ENCODE measurements at regions not wholly inside any gene's neighbourhood (a gene's known extent, or its start where the extent isn't known, plus 50 kb on each side); places are given as distances from the start of the nearest gene placed in this dataset.

DNA sequence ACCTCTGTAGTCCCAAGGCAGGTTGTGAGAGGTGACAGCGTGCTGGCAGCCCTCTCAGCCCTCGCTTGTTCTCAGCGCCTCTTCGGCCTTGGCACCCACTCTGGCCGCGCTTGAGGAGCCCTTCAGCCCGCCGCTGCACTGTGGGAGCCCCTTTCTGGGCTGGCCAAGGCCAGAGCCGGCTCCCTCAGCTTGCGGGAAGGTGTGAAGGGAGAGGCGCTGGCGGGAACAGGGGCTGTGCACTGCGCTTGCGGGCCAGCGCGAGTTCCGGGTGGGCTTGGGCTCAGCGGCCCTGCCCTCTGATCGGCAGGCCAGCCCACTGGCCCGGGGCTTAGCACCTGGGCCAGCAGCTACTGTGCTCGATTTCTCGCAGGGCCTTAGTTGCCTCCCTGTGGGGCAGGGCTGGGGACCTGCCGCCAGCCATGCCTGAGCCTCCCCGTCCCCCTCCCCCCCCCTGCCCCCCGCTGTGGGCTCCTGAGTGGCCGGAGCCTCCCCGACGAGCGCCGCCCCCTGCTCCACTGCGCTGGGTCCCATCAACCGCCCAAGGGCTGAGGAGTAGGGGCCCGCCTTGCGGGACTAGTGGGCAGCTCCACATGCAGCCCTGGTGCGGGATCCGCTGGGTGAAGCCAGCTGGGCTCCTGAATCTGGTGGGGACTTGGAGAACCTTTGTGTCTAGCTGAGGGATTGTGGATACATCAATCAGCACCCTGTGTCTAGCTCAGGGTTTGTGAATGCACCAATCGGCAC is 347.6 kb downstream of the KLHL13 start:
- Mint-ChIP-seq H3K36me3 (ENCODE audit: unreplicated experiment) (no peaks in the 10 kb centered on the region), H3K27me3 (ENCODE audit: unreplicated experiment) (no peaks in the 10 kb centered on the region), H3K9me3 (ENCODE audit: unreplicated experiment) (peaks cover 44% of the 10 kb centered on the region), H3K4me3 (ENCODE audit: unreplicated experiment) (no peak overlapping the region), H3K4me1 (ENCODE audit: unreplicated experiment) (no peaks in the 10 kb centered on the region), H3K27ac (ENCODE audit: unreplicated experiment) (no peak overlapping the region)
- DNase-seq (ENCODE audit: extremely low spot score, unreplicated experiment): no peak
- TF ChIP-seq, protein P1, sequence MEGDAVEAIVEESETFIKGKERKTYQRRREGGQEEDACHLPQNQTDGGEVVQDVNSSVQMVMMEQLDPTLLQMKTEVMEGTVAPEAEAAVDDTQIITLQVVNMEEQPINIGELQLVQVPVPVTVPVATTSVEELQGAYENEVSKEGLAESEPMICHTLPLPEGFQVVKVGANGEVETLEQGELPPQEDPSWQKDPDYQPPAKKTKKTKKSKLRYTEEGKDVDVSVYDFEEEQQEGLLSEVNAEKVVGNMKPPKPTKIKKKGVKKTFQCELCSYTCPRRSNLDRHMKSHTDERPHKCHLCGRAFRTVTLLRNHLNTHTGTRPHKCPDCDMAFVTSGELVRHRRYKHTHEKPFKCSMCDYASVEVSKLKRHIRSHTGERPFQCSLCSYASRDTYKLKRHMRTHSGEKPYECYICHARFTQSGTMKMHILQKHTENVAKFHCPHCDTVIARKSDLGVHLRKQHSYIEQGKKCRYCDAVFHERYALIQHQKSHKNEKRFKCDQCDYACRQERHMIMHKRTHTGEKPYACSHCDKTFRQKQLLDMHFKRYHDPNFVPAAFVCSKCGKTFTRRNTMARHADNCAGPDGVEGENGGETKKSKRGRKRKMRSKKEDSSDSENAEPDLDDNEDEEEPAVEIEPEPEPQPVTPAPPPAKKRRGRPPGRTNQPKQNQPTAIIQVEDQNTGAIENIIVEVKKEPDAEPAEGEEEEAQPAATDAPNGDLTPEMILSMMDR (IDR thresholded peaks at IDR 0.05): no peak

DNA sequence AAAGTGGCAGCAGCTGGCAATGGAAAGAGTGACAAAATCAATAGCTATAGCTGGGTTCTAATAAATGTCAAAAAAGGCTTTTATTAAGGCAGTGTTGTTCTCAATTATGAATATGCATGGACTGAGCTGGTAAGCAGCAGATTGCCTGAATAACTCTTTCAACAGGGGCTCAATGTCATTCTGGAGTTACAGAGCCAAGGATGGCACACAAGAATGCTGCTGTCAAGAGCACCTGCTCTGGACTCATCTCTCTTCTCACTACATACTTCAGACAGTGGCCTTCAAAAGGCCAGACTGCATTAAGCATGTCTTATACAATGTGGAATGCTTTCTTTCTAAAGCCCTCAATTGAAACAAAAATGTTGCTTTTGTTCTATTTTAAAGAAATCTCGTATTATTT is 351.4 kb downstream of the KLHL13 start:
- DNase-seq (ENCODE audit: extremely low spot score, unreplicated experiment): no peak
- Mint-ChIP-seq H3K27ac (ENCODE audit: unreplicated experiment) (no peak overlapping the region), H3K27me3 (ENCODE audit: unreplicated experiment) (no peaks in the 10 kb centered on the region), H3K4me1 (ENCODE audit: unreplicated experiment) (no peaks in the 10 kb centered on the region), H3K36me3 (ENCODE audit: unreplicated experiment) (no peaks in the 10 kb centered on the region), H3K9me3 (ENCODE audit: unreplicated experiment) (peaks cover 42% of the 10 kb centered on the region), H3K4me3 (ENCODE audit: unreplicated experiment) (no peak overlapping the region)
- TF ChIP-seq, protein P1 (IDR thresholded peaks at IDR 0.05): no peak

DNA sequence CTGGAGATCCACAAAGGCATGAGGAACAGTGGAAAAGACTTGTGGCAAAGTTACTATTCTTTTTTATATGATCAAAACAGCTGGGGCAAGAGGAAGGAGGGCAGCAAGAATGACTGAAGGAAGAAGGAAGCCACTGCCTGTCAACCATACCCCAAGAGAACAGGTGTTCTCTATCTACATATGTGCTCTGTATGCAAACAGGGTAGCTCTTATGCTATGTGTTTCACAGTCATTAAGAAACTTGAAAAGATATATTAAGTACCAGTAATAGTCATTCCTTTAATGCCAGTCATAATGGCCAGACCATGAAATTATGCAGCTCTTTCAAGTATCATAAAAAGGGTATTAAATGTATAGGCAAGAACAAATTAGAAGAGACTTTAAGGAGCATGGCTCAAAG is 363.9 kb downstream of the KLHL13 start:
- Mint-ChIP-seq H3K4me3 (ENCODE audit: unreplicated experiment) (no peak overlapping the region), H3K4me1 (ENCODE audit: unreplicated experiment) (no peaks in the 10 kb centered on the region), H3K27ac (ENCODE audit: unreplicated experiment) (no peak overlapping the region), H3K27me3 (ENCODE audit: unreplicated experiment) (no peaks in the 10 kb centered on the region), H3K9me3 (ENCODE audit: unreplicated experiment) (peaks cover 50% of the 10 kb centered on the region), H3K36me3 (ENCODE audit: unreplicated experiment) (no peaks in the 10 kb centered on the region)
- no peak for DNase-seq (ENCODE audit: extremely low spot score, unreplicated experiment)
- TF ChIP-seq, protein P1 (IDR thresholded peaks at IDR 0.05): no peak

DNA sequence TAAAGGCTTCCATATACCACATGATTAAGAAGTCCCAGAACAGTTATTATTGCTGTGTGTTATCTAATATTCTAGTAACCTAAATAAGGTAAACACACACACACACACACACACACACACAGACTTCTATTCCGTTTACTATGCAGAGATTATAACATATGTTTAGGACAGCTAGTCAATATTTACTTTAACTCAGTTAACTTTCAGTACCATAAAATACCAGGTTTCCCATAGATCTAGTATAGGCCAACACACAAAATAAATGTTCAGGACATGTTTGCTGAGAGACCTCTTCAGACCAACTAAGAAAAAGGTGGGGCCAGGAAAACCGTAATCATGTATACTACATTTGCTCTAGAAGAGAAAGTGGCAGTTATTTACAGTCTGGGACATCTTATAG is 365.5 kb downstream of the KLHL13 start:
- H3K4me3 Mint-ChIP-seq (ENCODE audit: unreplicated experiment): no peak overlapping the region
- TF ChIP-seq, protein P1 (IDR thresholded peaks at IDR 0.05): no peak
- no peak overlapping the region for H3K27ac Mint-ChIP-seq (ENCODE audit: unreplicated experiment)

DNA sequence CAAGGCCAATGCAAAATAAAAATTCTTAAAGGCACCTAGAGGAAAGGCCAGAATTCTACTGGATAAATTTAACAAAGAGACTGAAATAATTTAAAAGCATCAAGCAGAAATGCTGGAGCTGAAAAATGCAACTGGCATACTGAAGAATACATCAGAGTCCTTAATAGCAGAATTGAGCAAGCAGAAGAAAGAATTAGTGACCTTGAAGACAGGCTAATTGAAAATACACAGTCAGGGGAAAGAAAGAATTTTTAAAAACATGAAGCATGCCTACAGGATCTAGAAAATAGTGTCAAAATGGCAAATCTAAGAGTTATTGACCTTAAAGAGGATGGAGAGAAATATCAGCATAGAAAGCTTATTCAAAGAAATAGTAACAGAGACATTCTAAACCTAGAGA is 371.7 kb downstream of the KLHL13 start:
- Mint-ChIP-seq H3K27ac (ENCODE audit: unreplicated experiment) (no peak overlapping the region), H3K9me3 (ENCODE audit: unreplicated experiment) (peaks cover 48% of the 10 kb centered on the region), H3K27me3 (ENCODE audit: unreplicated experiment) (no peaks in the 10 kb centered on the region), H3K4me3 (ENCODE audit: unreplicated experiment) (no peak overlapping the region), H3K36me3 (ENCODE audit: unreplicated experiment) (no peaks in the 10 kb centered on the region), H3K4me1 (ENCODE audit: unreplicated experiment) (no peaks in the 10 kb centered on the region)
- TF ChIP-seq, protein P1 (IDR thresholded peaks at IDR 0.05): no peak
- no peak for DNase-seq (ENCODE audit: extremely low spot score, unreplicated experiment)

More for the DNA sequence above, 365.5 kb downstream of the KLHL13 start:
- H3K27me3 Mint-ChIP-seq (ENCODE audit: unreplicated experiment): no peaks in the 10 kb centered on the region
- H3K9me3 Mint-ChIP-seq (ENCODE audit: unreplicated experiment): peaks cover 51% of the 10 kb centered on the region
- H3K36me3 Mint-ChIP-seq (ENCODE audit: unreplicated experiment): no peaks in the 10 kb centered on the region
- DNase-seq (ENCODE audit: extremely low spot score, unreplicated experiment): no peak
- H3K4me1 Mint-ChIP-seq (ENCODE audit: unreplicated experiment): no peaks in the 10 kb centered on the region
